ENCODE measurements at regions not wholly inside any gene's neighbourhood (a gene's known extent, or its start where the extent isn't known, plus 50 kb on each side); places are given as distances from the start of the nearest gene placed in this dataset.

- TF ChIP-seq CTCF (conservative IDR thresholded peaks at IDR 0.05; ENCODE audit: low read depth, low read length), result no peak
- DNase-seq (ENCODE audit: low read depth), result no peak
- H3K4me3 ChIP-seq (ENCODE audit: low read depth, low read length), result no peak overlapping the region
Observed at GRCh38 chr4:26175905-26176470, 144.8 kb upstream of the RBPJ start.

GRCh38 chr4:26176598-26177149 lies 144.1 kb upstream of the RBPJ start:
- H3K4me3 ChIP-seq (ENCODE audit: low read depth, low read length), result no peak overlapping the region
- peak; percentile 76 for DNase-seq (ENCODE audit: low read depth)
- no peak for TF ChIP-seq CTCF (conservative IDR thresholded peaks at IDR 0.05; ENCODE audit: low read depth, low read length)

GRCh38 chr4:26178854-26179253 lies 142.0 kb upstream of the RBPJ start:
- TF ChIP-seq CTCF (conservative IDR thresholded peaks at IDR 0.05; ENCODE audit: low read depth, low read length), result no peak
- no peak overlapping the region for H3K4me3 ChIP-seq (ENCODE audit: low read depth, low read length)
- DNase-seq (ENCODE audit: low read depth), result peak; percentile 96

- TF ChIP-seq CTCF (conservative IDR thresholded peaks at IDR 0.05; ENCODE audit: low read depth, low read length), result peak; percentile 9
- H3K4me3 ChIP-seq (ENCODE audit: low read depth, low read length), result no peak overlapping the region
- no peak for DNase-seq (ENCODE audit: low read depth)
Observed at GRCh38 chr4:26179316-26179760, 141.5 kb upstream of the RBPJ start.

- H3K4me3 ChIP-seq (ENCODE audit: low read depth, low read length), result no peak overlapping the region
- TF ChIP-seq CTCF (conservative IDR thresholded peaks at IDR 0.05; ENCODE audit: low read depth, low read length), result no peak
- peak; percentile 43 for DNase-seq (ENCODE audit: low read depth)
Observed at GRCh38 chr4:26181616-26182015, 139.2 kb upstream of the RBPJ start.

GRCh38 chr4:26183017-26183416 lies 137.8 kb upstream of the RBPJ start:
- peak; percentile 44 for DNase-seq (ENCODE audit: low read depth)
- no peak for TF ChIP-seq CTCF (conservative IDR thresholded peaks at IDR 0.05; ENCODE audit: low read depth, low read length)

GRCh38 chr4:26185436-26185835 lies 135.4 kb upstream of the RBPJ start:
- DNase-seq (ENCODE audit: low read depth), result no peak
- no peak overlapping the region for H3K4me3 ChIP-seq (ENCODE audit: low read depth, low read length)
- no peak for TF ChIP-seq CTCF (conservative IDR thresholded peaks at IDR 0.05; ENCODE audit: low read depth, low read length)

More at GRCh38 chr4:26183017-26183416, 137.8 kb upstream of the RBPJ start:
- H3K4me3 ChIP-seq (ENCODE audit: low read depth, low read length), result no peak overlapping the region

All from choroid plexus epithelial cell (primary cell).